ENCODE measurements at regions not wholly inside any gene's neighbourhood (a gene's known extent, or its start where the extent isn't known, plus 50 kb on each side); places are given as distances from the start of the nearest gene placed in this dataset.

DNA sequence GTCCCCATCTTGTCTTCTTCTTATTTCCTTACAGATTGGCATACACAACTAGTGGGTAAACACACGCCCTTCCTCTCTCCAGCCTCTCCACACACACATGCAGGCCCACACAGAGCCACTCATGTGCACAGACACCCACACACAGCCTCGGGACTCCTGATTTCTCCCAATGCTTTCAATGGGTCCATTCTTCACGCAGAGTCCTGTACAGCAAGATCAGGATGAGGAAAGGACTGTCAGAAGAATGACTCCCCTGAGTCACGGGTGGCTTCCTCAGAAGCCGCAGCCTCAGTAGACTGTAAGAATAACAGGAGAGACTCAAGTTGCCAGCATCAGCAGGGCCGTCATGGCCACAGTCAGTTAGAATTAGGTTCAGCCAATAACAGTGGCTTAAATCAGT is 109.1 kb upstream of the GLI2 start:
- Histone ChIP-seq H3K4me1 (peaks cover 7% of the 10 kb centered on the region), H3K79me2 (ENCODE audit: low read depth) (no peaks in the 10 kb centered on the region), H3K36me3 (no peaks in the 10 kb centered on the region), H4K20me1 (ENCODE audit: low read depth) (no peaks in the 10 kb centered on the region), H3K4me2 (no peak overlapping the region), H3K27ac (no peak overlapping the region), H2AFZ (replicated peaks) (no peak overlapping the region), H3F3A (ENCODE audit: low read depth) (no peaks in the 10 kb centered on the region), H3K9ac (no peak overlapping the region), H3K4me3 (no peak overlapping the region), H3K27me3 (no peaks in the 10 kb centered on the region), H3K9me3 (ENCODE audit: low read depth) (no peaks in the 10 kb centered on the region)
- Mint-ChIP-seq H3K27ac (no peak overlapping the region), H3K27me3 (ENCODE audit: insufficient read depth, low read depth) (peaks cover 14% of the 10 kb centered on the region), H3K4me3 (no peak overlapping the region), H3K4me1 (no peaks in the 10 kb centered on the region), H3K9me3 (no peaks in the 10 kb centered on the region), H3K36me3 (no peaks in the 10 kb centered on the region)
- TF ChIP-seq, protein P1, sequence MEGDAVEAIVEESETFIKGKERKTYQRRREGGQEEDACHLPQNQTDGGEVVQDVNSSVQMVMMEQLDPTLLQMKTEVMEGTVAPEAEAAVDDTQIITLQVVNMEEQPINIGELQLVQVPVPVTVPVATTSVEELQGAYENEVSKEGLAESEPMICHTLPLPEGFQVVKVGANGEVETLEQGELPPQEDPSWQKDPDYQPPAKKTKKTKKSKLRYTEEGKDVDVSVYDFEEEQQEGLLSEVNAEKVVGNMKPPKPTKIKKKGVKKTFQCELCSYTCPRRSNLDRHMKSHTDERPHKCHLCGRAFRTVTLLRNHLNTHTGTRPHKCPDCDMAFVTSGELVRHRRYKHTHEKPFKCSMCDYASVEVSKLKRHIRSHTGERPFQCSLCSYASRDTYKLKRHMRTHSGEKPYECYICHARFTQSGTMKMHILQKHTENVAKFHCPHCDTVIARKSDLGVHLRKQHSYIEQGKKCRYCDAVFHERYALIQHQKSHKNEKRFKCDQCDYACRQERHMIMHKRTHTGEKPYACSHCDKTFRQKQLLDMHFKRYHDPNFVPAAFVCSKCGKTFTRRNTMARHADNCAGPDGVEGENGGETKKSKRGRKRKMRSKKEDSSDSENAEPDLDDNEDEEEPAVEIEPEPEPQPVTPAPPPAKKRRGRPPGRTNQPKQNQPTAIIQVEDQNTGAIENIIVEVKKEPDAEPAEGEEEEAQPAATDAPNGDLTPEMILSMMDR (IDR thresholded peaks at IDR 0.05): no peak
- TF ChIP-seq EZH2phosphoT487 (IDR thresholded peaks at IDR 0.05): no peak
- TF ChIP-seq EZH2 (IDR thresholded peaks at IDR 0.05): no peak
- DNase-seq (ENCODE audit: low spot score): no peak

DNA sequence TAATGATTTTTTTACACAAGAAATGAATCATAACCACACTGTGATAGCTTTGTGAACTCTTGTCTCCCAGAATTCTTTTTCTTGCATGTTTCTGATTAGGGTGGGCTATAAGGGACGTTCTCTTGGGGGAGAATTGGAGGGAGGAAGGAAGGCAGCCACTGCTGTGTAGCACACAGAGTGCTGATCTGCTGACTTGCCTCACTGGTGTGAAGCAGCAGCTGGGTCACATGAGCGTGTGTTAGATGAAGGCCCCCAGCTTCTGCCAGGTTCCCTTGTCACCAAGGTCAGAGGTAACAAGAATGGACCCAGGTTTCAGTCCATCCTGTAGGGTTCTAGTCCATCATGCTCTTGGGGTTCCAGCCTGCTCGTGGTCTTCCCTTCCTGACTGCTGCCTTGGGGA is 107.4 kb upstream of the GLI2 start:
- no peaks in the 10 kb centered on the region for H3K27me3 ChIP-seq
- Mint-ChIP-seq H3K27me3 (ENCODE audit: insufficient read depth, low read depth) (peaks cover 15% of the 10 kb centered on the region), H3K9me3 (no peaks in the 10 kb centered on the region), H3K36me3 (no peaks in the 10 kb centered on the region), H3K4me3 (no peak overlapping the region), H3K4me1 (peaks cover 2% of the 10 kb centered on the region), H3K27ac (no peak overlapping the region)
- no peak overlapping the region for H3K27ac ChIP-seq
- no peaks in the 10 kb centered on the region for H3K9me3 ChIP-seq (ENCODE audit: low read depth)
- no peaks in the 10 kb centered on the region for H3F3A ChIP-seq (ENCODE audit: low read depth)
- no peak overlapping the region for H3K9ac ChIP-seq
- no peaks in the 10 kb centered on the region for H4K20me1 ChIP-seq (ENCODE audit: low read depth)
- no peak for DNase-seq (ENCODE audit: low spot score)
- no peak overlapping the region for H3K4me2 ChIP-seq
- H3K4me3 ChIP-seq: no peak overlapping the region
- no peak for TF ChIP-seq EZH2phosphoT487 (IDR thresholded peaks at IDR 0.05)
- TF ChIP-seq, protein P1 (IDR thresholded peaks at IDR 0.05): no peak
- no peak for TF ChIP-seq EZH2 (IDR thresholded peaks at IDR 0.05)
- H3K4me1 ChIP-seq: peaks cover 7% of the 10 kb centered on the region
- no peaks in the 10 kb centered on the region for H3K36me3 ChIP-seq
- H3K79me2 ChIP-seq (ENCODE audit: low read depth): no peaks in the 10 kb centered on the region
- no peak overlapping the region for H2AFZ ChIP-seq (replicated peaks)

DNA sequence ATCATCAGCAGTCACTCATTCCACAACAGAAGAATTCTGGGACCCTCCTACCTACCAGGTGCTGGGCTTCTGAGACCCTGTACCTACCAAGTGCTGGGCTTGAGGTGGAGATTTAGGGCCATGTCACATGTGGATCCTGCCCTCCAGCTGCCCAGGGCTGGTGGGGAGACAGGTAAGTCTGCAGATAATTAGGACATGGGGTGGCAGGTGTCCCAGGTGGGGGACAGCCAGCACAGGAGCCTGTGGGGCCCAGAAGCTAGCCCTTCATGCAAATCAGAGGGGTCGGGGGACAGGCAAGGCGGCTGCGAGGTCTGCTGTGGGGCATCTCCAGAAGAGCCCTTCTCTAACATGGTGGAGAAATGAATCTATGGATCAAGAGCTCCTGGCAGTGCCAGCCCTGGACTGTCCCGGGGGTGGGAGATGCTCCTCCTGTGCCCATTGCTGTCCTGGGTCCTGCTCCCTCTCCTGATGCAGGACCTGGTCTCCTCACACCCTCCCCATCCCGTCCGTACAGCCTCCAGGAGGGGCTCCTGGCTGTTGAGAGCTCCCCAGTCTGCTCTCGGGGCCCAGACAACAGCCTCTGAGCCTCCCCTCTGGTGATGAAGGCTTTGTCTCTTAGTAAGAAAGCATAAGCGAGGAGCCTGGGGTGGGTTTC is 106.3 kb upstream of the GLI2 start:
- H3K4me3 Mint-ChIP-seq: no peak overlapping the region
- no peak for DNase-seq (ENCODE audit: low spot score)
- no peak overlapping the region for H3K27ac ChIP-seq

DNA sequence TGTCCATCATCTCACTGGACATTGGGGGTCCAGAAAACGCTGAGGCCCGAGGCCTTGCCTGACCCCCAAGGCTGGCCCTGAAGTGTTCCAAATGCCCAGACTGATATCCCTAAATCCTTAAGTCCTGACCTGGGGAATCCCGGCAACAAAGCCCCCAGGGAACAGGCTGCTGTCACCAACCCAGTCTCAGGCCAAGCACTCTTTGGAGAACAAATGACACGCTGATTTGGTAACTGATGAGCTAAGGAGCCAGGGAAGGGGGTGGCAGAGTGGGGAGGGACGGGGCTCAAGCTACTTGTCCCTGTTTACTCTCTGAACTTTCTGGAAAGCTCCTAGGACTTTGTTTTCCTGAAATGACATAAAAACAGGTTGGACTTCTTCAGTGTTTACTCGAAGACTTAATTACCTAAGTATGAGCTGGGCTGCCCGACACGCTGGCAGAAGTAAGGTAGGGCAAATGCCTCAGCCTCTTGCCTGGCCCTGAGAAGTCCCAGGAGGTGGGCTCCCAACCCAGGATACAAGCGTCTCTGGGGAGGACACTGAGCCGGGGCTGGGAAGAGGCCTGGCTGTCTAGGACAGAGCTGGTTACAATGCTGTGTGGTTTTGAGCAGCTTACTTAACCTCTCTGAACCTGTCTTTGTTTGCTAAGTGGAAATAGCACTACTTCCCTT is 105.5 kb upstream of the GLI2 start:
- Histone ChIP-seq H3K36me3 (no peaks in the 10 kb centered on the region), H3K4me1 (peaks cover 7% of the 10 kb centered on the region), H3F3A (ENCODE audit: low read depth) (no peaks in the 10 kb centered on the region), H4K20me1 (ENCODE audit: low read depth) (no peaks in the 10 kb centered on the region), H2AFZ (replicated peaks) (no peak overlapping the region), H3K79me2 (ENCODE audit: low read depth) (no peaks in the 10 kb centered on the region), H3K27ac (no peak overlapping the region), H3K27me3 (no peaks in the 10 kb centered on the region), H3K9me3 (ENCODE audit: low read depth) (no peaks in the 10 kb centered on the region), H3K4me3 (no peak overlapping the region), H3K4me2 (peak overlapping the region; percentile 27), H3K9ac (no peak overlapping the region)
- no peak overlapping the region for H3K27ac Mint-ChIP-seq
- no peak overlapping the region for H3K4me3 Mint-ChIP-seq
- H3K27me3 Mint-ChIP-seq (ENCODE audit: insufficient read depth, low read depth): peaks cover 15% of the 10 kb centered on the region
- DNase-seq (ENCODE audit: low spot score): no peak
- no peaks in the 10 kb centered on the region for H3K9me3 Mint-ChIP-seq
- peaks cover 2% of the 10 kb centered on the region for H3K4me1 Mint-ChIP-seq
- TF ChIP-seq EZH2phosphoT487 (IDR thresholded peaks at IDR 0.05): no peak
- TF ChIP-seq, protein P1 (IDR thresholded peaks at IDR 0.05): no peak
- TF ChIP-seq EZH2 (IDR thresholded peaks at IDR 0.05): no peak
- H3K36me3 Mint-ChIP-seq: no peaks in the 10 kb centered on the region

More for the DNA sequence above, 106.3 kb upstream of the GLI2 start:
- Mint-ChIP-seq H3K4me1 (peaks cover 2% of the 10 kb centered on the region), H3K27ac (no peak overlapping the region), H3K9me3 (no peaks in the 10 kb centered on the region), H3K36me3 (no peaks in the 10 kb centered on the region), H3K27me3 (ENCODE audit: insufficient read depth, low read depth) (peaks cover 15% of the 10 kb centered on the region)
- Histone ChIP-seq H3F3A (ENCODE audit: low read depth) (no peaks in the 10 kb centered on the region), H2AFZ (replicated peaks) (no peak overlapping the region), H3K27me3 (no peaks in the 10 kb centered on the region), H3K4me3 (no peak overlapping the region), H4K20me1 (ENCODE audit: low read depth) (no peaks in the 10 kb centered on the region), H3K9ac (no peak overlapping the region), H3K79me2 (ENCODE audit: low read depth) (no peaks in the 10 kb centered on the region), H3K9me3 (ENCODE audit: low read depth) (no peaks in the 10 kb centered on the region), H3K4me2 (no peak overlapping the region), H3K36me3 (no peaks in the 10 kb centered on the region), H3K4me1 (peaks cover 7% of the 10 kb centered on the region)
- TF ChIP-seq EZH2 (IDR thresholded peaks at IDR 0.05): no peak
